ENCODE measurements at regions not wholly inside any gene's neighbourhood (a gene's known extent, or its start where the extent isn't known, plus 50 kb on each side); places are given as distances from the start of the nearest gene placed in this dataset.

- TF ChIP-seq CTCF (IDR thresholded peaks at IDR 0.05), result no peak
- no peak for TF ChIP-seq POLR2A (IDR thresholded peaks at IDR 0.05)
- no peak for TF ChIP-seq EP300 (IDR thresholded peaks at IDR 0.05)
Observed at GRCh38 chr20:22001886-22002285, 296.4 kb downstream of the PAX1 start.
